Body of pancreas (tissue), 4 donors: ENCODE measurements at regions not wholly inside any gene's neighbourhood (a gene's known extent, or its start where the extent isn't known, plus 50 kb on each side); places are given as distances from the start of the nearest gene placed in this dataset.

Experiments
- CTCF ChIP-seq, 7 experiments: fragments of 450-650 bp in 4 of 7; fragments of 200-600 bp in 3 of 7; sonication (generic) in 3 of 7; IDR thresholded peaks; one replicate each; pipeline ENCODE4 v1.5.1; 2016 to 2019; ENCODE audit warnings: antibody characterized with exemption in 7 of 7
- POLR2A ChIP-seq, 3 donors: fragments of 450-650 bp; IDR thresholded peaks; one replicate each; pipeline ENCODE4 v1.6.1; 2016; ENCODE audit warnings: antibody characterized with exemption in 3 of 3, mild to moderate bottlenecking in 2 of 3

GRCh38 chr17:72358465-72358864 is 237.6 kb downstream of the SOX9 start:
- TF ChIP-seq CTCF (IDR thresholded peaks at IDR 0.05), result no peak
- no peak for TF ChIP-seq POLR2A (IDR thresholded peaks at IDR 0.05)
